Activated CD8-positive, alpha-beta memory T cell treated with anti-CD3 and anti-CD28 coated beads, Interleukin-2, amount 50 U/mL, for 4 hours (primary cell): ENCODE measurements at regions not wholly inside any gene's neighbourhood (a gene's known extent, or its start where the extent isn't known, plus 50 kb on each side); places are given as distances from the start of the nearest gene placed in this dataset.
"Not testable (repeated sequence)": the region's sequence is repeated elsewhere in the genome, so short reads cannot be mapped to it uniquely, and the experiment has no call there.

Experiments used
- DNase-seq: peaks from one replicate; pipeline ENCODE4 v3.0.0-alpha.2; 2020

- no peak for DNase-seq
These were observed 227.9 kb downstream of the KTN1 start for GRCh38 chr14:55807881-55808379.

- DNase-seq: no peak
These were observed 233.6 kb downstream of the KTN1 start for GRCh38 chr14:55813630-55814029.

GRCh38 chr14:55814064-55814463 lies 234.1 kb downstream of the KTN1 start:
- no peak for DNase-seq

GRCh38 chr14:55814873-55815272 lies 234.9 kb downstream of the KTN1 start:
- DNase-seq: no peak

GRCh38 chr14:55816225-55816624 lies 236.2 kb downstream of the KTN1 start:
- no peak for DNase-seq

GRCh38 chr14:55819610-55820304 lies 239.8 kb downstream of the KTN1 start:
- no peak for DNase-seq

- no peak for DNase-seq
These were observed 242.9 kb downstream of the KTN1 start for GRCh38 chr14:55822906-55823305.

- no peak for DNase-seq
These were observed 252.3 kb downstream of the KTN1 start for GRCh38 chr14:55832122-55832911.

- no peak for DNase-seq
These were observed 253.0 kb downstream of the KTN1 start for GRCh38 chr14:55832974-55833373.

- no peak for DNase-seq
These were observed 254.4 kb downstream of the KTN1 start for GRCh38 chr14:55834390-55834789.

- DNase-seq: no peak
These were observed 256.0 kb downstream of the KTN1 start for GRCh38 chr14:55835985-55836384.

- no peak for DNase-seq
These were observed 257.5 kb downstream of the KTN1 start for GRCh38 chr14:55837467-55837866.

GRCh38 chr14:55838529-55839052 lies 258.6 kb downstream of the KTN1 start:
- no peak for DNase-seq

GRCh38 chr14:55839301-55839947 lies 259.4 kb downstream of the KTN1 start:
- not testable (repeated sequence) for DNase-seq

GRCh38 chr14:55840821-55841220 lies 260.8 kb downstream of the KTN1 start:
- no peak for DNase-seq

GRCh38 chr14:55841625-55842024 lies 261.6 kb downstream of the KTN1 start:
- no peak for DNase-seq

- DNase-seq: no peak
These were observed 263.9 kb downstream of the KTN1 start for GRCh38 chr14:55843718-55844403.

- no peak for DNase-seq
These were observed 266.2 kb downstream of the KTN1 start for GRCh38 chr14:55845963-55846825.

- DNase-seq: no peak
These were observed 266.9 kb downstream of the KTN1 start for GRCh38 chr14:55846826-55847446.

- DNase-seq: no peak
These were observed 267.8 kb downstream of the KTN1 start for GRCh38 chr14:55847766-55848165.

- no peak for DNase-seq
These were observed 269.0 kb downstream of the KTN1 start for GRCh38 chr14:55848964-55849363.
